ENCODE measurements at regions not wholly inside any gene's neighbourhood (a gene's known extent, or its start where the extent isn't known, plus 50 kb on each side); places are given as distances from the start of the nearest gene placed in this dataset.

GRCh38 chr9:79143211-79143610, 428.6 kb upstream of the TLE4 start:
- Histone ChIP-seq H3K9ac (no peak overlapping the region), H3K79me2 (ENCODE audit: insufficient read depth, low read depth) (no peaks in the 10 kb centered on the region), H3K4me3 (IDR thresholded peaks at IDR 0.05; ENCODE audit: insufficient read depth, low read depth, low read length) (no peak overlapping the region), H3K27ac (no peak overlapping the region), H3K27me3 (ENCODE audit: insufficient read depth, low read depth) (no peaks in the 10 kb centered on the region), H4K20me1 (ENCODE audit: insufficient read depth) (no peaks in the 10 kb centered on the region), H2AFZ (ENCODE audit: low read depth) (no peak overlapping the region), H3K4me2 (no peak overlapping the region), H3K4me1 (ENCODE audit: low read depth, poor library complexity, severe bottlenecking) (no peaks in the 10 kb centered on the region), H3K36me3 (ENCODE audit: insufficient read depth) (no peaks in the 10 kb centered on the region)
- TF ChIP-seq CTCF (conservative IDR thresholded peaks at IDR 0.05; ENCODE audit: low read depth, low read length) = no peak

DNA sequence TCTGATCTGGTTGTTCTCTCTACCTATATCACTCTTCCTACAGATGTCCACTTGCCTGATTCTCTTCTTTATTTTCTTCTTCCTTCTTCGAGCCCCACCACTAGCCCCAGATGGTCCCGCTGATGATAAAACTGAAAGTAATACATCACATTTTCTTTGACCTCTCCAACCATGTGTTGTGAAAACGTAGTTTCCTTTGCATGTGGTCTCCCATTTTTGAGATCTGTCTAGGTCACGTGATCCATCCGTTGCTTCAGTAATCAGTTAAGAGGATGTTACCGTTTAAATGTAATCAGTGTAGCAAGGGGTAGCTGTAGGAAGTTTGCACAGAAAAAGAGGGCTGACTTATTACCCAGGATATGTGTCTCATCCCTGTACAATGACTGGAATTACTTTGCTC, 426.3 kb upstream of the TLE4 start:
- no peak overlapping the region for H2AFZ ChIP-seq (ENCODE audit: low read depth)
- no peaks in the 10 kb centered on the region for H4K20me1 ChIP-seq (ENCODE audit: insufficient read depth)
- no peaks in the 10 kb centered on the region for H3K36me3 ChIP-seq (ENCODE audit: insufficient read depth)
- no peaks in the 10 kb centered on the region for H3K4me1 ChIP-seq (ENCODE audit: low read depth, poor library complexity, severe bottlenecking)
- H3K4me3 ChIP-seq (IDR thresholded peaks at IDR 0.05; ENCODE audit: insufficient read depth, low read depth, low read length) = no peak overlapping the region
- no peak overlapping the region for H3K9ac ChIP-seq
- no peaks in the 10 kb centered on the region for H3K79me2 ChIP-seq (ENCODE audit: insufficient read depth, low read depth)
- no peak for TF ChIP-seq CTCF (conservative IDR thresholded peaks at IDR 0.05; ENCODE audit: low read depth, low read length)
- H3K27me3 ChIP-seq (ENCODE audit: insufficient read depth, low read depth) = no peaks in the 10 kb centered on the region
- H3K27ac ChIP-seq = no peak overlapping the region
- no peak overlapping the region for H3K4me2 ChIP-seq

GRCh38 chr9:79149585-79149984, 422.2 kb upstream of the TLE4 start:
- no peak for TF ChIP-seq CTCF (conservative IDR thresholded peaks at IDR 0.05; ENCODE audit: low read depth, low read length)
- Histone ChIP-seq H3K36me3 (ENCODE audit: insufficient read depth) (no peaks in the 10 kb centered on the region), H3K27me3 (ENCODE audit: insufficient read depth, low read depth) (no peaks in the 10 kb centered on the region), H3K4me2 (no peak overlapping the region), H3K4me3 (IDR thresholded peaks at IDR 0.05; ENCODE audit: insufficient read depth, low read depth, low read length) (no peak overlapping the region), H3K79me2 (ENCODE audit: insufficient read depth, low read depth) (no peaks in the 10 kb centered on the region), H3K27ac (no peak overlapping the region), H3K4me1 (ENCODE audit: low read depth, poor library complexity, severe bottlenecking) (no peaks in the 10 kb centered on the region), H3K9ac (no peak overlapping the region), H4K20me1 (ENCODE audit: insufficient read depth) (no peaks in the 10 kb centered on the region), H2AFZ (ENCODE audit: low read depth) (no peak overlapping the region)

GRCh38 chr9:79151791-79152190, 420.0 kb upstream of the TLE4 start:
- H3K4me1 ChIP-seq (ENCODE audit: low read depth, poor library complexity, severe bottlenecking) = no peaks in the 10 kb centered on the region
- H2AFZ ChIP-seq (ENCODE audit: low read depth) = no peak overlapping the region
- no peaks in the 10 kb centered on the region for H3K27me3 ChIP-seq (ENCODE audit: insufficient read depth, low read depth)
- no peak overlapping the region for H3K27ac ChIP-seq
- TF ChIP-seq CTCF (conservative IDR thresholded peaks at IDR 0.05; ENCODE audit: low read depth, low read length) = no peak
- H3K9ac ChIP-seq = no peak overlapping the region
- no peaks in the 10 kb centered on the region for H3K36me3 ChIP-seq (ENCODE audit: insufficient read depth)
- H3K4me3 ChIP-seq (IDR thresholded peaks at IDR 0.05; ENCODE audit: insufficient read depth, low read depth, low read length) = no peak overlapping the region
- H3K4me2 ChIP-seq = no peak overlapping the region
- no peaks in the 10 kb centered on the region for H4K20me1 ChIP-seq (ENCODE audit: insufficient read depth)
- no peaks in the 10 kb centered on the region for H3K79me2 ChIP-seq (ENCODE audit: insufficient read depth, low read depth)

- Histone ChIP-seq H3K4me1 (ENCODE audit: low read depth, poor library complexity, severe bottlenecking) (no peaks in the 10 kb centered on the region), H3K4me3 (IDR thresholded peaks at IDR 0.05; ENCODE audit: insufficient read depth, low read depth, low read length) (no peak overlapping the region), H3K27ac (no peak overlapping the region), H3K36me3 (ENCODE audit: insufficient read depth) (no peaks in the 10 kb centered on the region), H2AFZ (ENCODE audit: low read depth) (no peak overlapping the region), H3K4me2 (no peak overlapping the region), H3K9ac (no peak overlapping the region), H4K20me1 (ENCODE audit: insufficient read depth) (no peaks in the 10 kb centered on the region), H3K27me3 (ENCODE audit: insufficient read depth, low read depth) (no peaks in the 10 kb centered on the region), H3K79me2 (ENCODE audit: insufficient read depth, low read depth) (no peaks in the 10 kb centered on the region)
- TF ChIP-seq CTCF (conservative IDR thresholded peaks at IDR 0.05; ENCODE audit: low read depth, low read length) = no peak
These were observed 419.5 kb upstream of the TLE4 start for GRCh38 chr9:79152306-79152705.

All from KMS-11 (cell line).